PC-3 (cell line): ENCODE measurements at regions not wholly inside any gene's neighbourhood (a gene's known extent, or its start where the extent isn't known, plus 50 kb on each side); places are given as distances from the start of the nearest gene placed in this dataset.

Experiments used
- ATAC-seq: fragments of 200-7000 bp; cut with Tn5 transposase; 2 replicates; pipeline ENCODE4 v1.9.1; 2020; ENCODE audit warnings: mild to moderate bottlenecking, moderate library complexity
- BruUV-seq: library from RNA; stranded (reverse); fragments of 400-500 nt; replicated peaks from 2 replicates; lab custom pipeline; 2021; lab: Mats Ljungman, UMichigan
- CTCF ChIA-PET: fragments of 300-600 bp; sonication (Branson Sonifier 250); formaldehyde crosslinking; loops from one replicate; lab custom pipeline; 2022; ENCODE audit warnings: antibody characterized with exemption; lab: Charles Lee
- POLR2A ChIA-PET: fragments of 300-600 bp; sonication (Branson Sonifier 250); formaldehyde crosslinking; loops from one replicate; lab custom pipeline; 2022; ENCODE audit warnings: antibody characterized with exemption; ENCODE audit not compliant: unreplicated experiment; lab: Charles Lee
- DNase-seq: peaks from one replicate; pipeline ENCODE4 v3.0.0-alpha.2; 2015
- H2AFZ ChIP-seq: fragments of 300-600 bp; sonication (generic); 2 replicates; pipeline ENCODE4 v1.6.0; 2016; ENCODE audit warnings: antibody characterized with exemption, low read length
- H3F3A ChIP-seq: fragments of 300-600 bp; sonication (generic); one replicate; pipeline ENCODE4 v1.6.0; 2017; ENCODE audit warnings: antibody characterized with exemption, low read length, control low read depth, mild to moderate bottlenecking; ENCODE audit not compliant: unreplicated experiment
- H3K27ac ChIP-seq: fragments of 300-600 bp; sonication (generic); 2 replicates; pipeline ENCODE4 v1.5.1; 2016; ENCODE audit warnings: mild to moderate bottlenecking, low read length
- H3K27me3 ChIP-seq: fragments of 300-600 bp; sonication (generic); 2 replicates; pipeline ENCODE4 v1.6.1; 2016; ENCODE audit warnings: low read length, mixed read lengths
- H3K36me3 ChIP-seq: fragments of 300-600 bp; sonication (generic); 2 replicates; pipeline ENCODE4 v1.6.1; 2016; ENCODE audit warnings: low read depth, mixed run types, low read length, mixed read lengths
- H3K4me1 ChIP-seq: fragments of 300-600 bp; sonication (generic); 2 replicates; pipeline ENCODE4 v1.5.1; 2016; ENCODE audit warnings: low read length; ENCODE audit not compliant: insufficient read depth
- H3K4me2 ChIP-seq: fragments of 300-600 bp; sonication (generic); 2 replicates; pipeline ENCODE4 v1.6.0; 2016; ENCODE audit warnings: low read length
- H3K4me3 ChIP-seq: fragments of 300-600 bp; sonication (generic); 2 replicates; pipeline ENCODE4 v1.5.1; 2016; ENCODE audit warnings: mild to moderate bottlenecking, low read length, mixed read lengths
- H3K79me2 ChIP-seq: fragments of 300-600 bp; sonication (generic); 2 replicates; pipeline ENCODE4 v1.6.1; 2017; ENCODE audit warnings: low read length, mixed read lengths
- H3K9ac ChIP-seq: fragments of 300-600 bp; sonication (generic); 2 replicates; pipeline ENCODE4 v1.6.0; 2016; ENCODE audit warnings: mild to moderate bottlenecking, low read length
- H3K9me2 ChIP-seq: fragments of 300-600 bp; sonication (generic); replicated peaks from 2 replicates; pipeline ENCODE4 v1.6.1; 2016; ENCODE audit warnings: mixed run types, low read length, mixed read lengths
- H3K9me3 ChIP-seq: fragments of 300-600 bp; sonication (generic); 2 replicates; pipeline ENCODE4 v1.6.1; 2016; ENCODE audit warnings: low read length, mixed read lengths
- H4K20me1 ChIP-seq: fragments of 300-600 bp; sonication (generic); 2 replicates; pipeline ENCODE4 v1.6.1; 2016; ENCODE audit warnings: low read length, mixed read lengths
- CTCF ChIP-seq: fragments of 300-600 bp; sonication (generic); conservative IDR thresholded peaks from 2 replicates; pipeline ENCODE4 v1.5.1; 2017; ENCODE audit warnings: antibody characterized with exemption, low read depth, mild to moderate bottlenecking, low read length
- EZH2 ChIP-seq: fragments of 300-600 bp; sonication (generic); IDR thresholded peaks from one replicate; pipeline ENCODE4 v1.6.1; 2017; ENCODE audit warnings: antibody characterized with exemption, mild to moderate bottlenecking, low read length; ENCODE audit not compliant: unreplicated experiment
- EZH2phosphoT487 ChIP-seq: fragments of 300-600 bp; sonication (generic); IDR thresholded peaks from 2 replicates; pipeline ENCODE4 v1.6.1; 2018; ENCODE audit warnings: mild to moderate bottlenecking, antibody characterized with exemption, low read length, borderline replicate concordance
- intact Hi-C: fragments of 100-400 bp; cut with micrococcal nuclease; formaldehyde crosslinking; loops from 2 replicates; pipeline ENCODE4 v1.9.0; 2023

- no peak overlapping the region for H2AFZ ChIP-seq
- no peaks in the 10 kb centered on the region for H4K20me1 ChIP-seq
- no peak overlapping the region for H3K4me3 ChIP-seq
- no peak overlapping the region for H3K27ac ChIP-seq
- H3K4me2 ChIP-seq = peak overlapping the region; percentile 22; the same call in 1 of the 2 replicates
- TF ChIP-seq CTCF (no peak), EZH2phosphoT487 (no peak), EZH2 (no peak)
- H3K9me2 ChIP-seq = no peaks in the 10 kb centered on the region
- H3K79me2 ChIP-seq = no peaks in the 10 kb centered on the region
- intact Hi-C loops = no loop called here
- H3K27me3 ChIP-seq = no peaks in the 10 kb centered on the region
- H3F3A ChIP-seq = no peaks in the 10 kb centered on the region
- no peaks in the 10 kb centered on the region for H3K9me3 ChIP-seq
- peak; percentile 59 for DNase-seq
- ChIA-PET POLR2A (no interaction called here), CTCF (no interaction called here)
- BruUV-seq = no TSS peak
- H3K4me1 ChIP-seq = peaks cover 13% of the 10 kb centered on the region
- H3K9ac ChIP-seq = no peak overlapping the region
- H3K36me3 ChIP-seq = no peaks in the 10 kb centered on the region
- ATAC-seq = peak; percentile 95
Observed at GRCh38 chr13:34776390-34776981, 165.6 kb upstream of the NBEA start.

GRCh38 chr13:34777089-34777913 lies 164.8 kb upstream of the NBEA start:
- no peak for TF ChIP-seq CTCF
- no peak for TF ChIP-seq EZH2phosphoT487
- no peak for TF ChIP-seq EZH2
- POLR2A ChIA-PET = no interaction called here
- H3K9me2 ChIP-seq = no peaks in the 10 kb centered on the region
- no peak overlapping the region for H3K4me2 ChIP-seq
- no peaks in the 10 kb centered on the region for H3K9me3 ChIP-seq
- no peaks in the 10 kb centered on the region for H3F3A ChIP-seq
- no TSS peak for BruUV-seq
- H4K20me1 ChIP-seq = no peaks in the 10 kb centered on the region
- no peak overlapping the region for H2AFZ ChIP-seq
- H3K79me2 ChIP-seq = no peaks in the 10 kb centered on the region
- DNase-seq (no peak), ATAC-seq (no peak)
- no peak overlapping the region for H3K9ac ChIP-seq
- peaks cover 13% of the 10 kb centered on the region for H3K4me1 ChIP-seq
- H3K4me3 ChIP-seq = no peak overlapping the region
- intact Hi-C loops = no loop called here
- H3K27me3 ChIP-seq = no peaks in the 10 kb centered on the region
- H3K27ac ChIP-seq = no peak overlapping the region
- CTCF ChIA-PET = no interaction called here
- no peaks in the 10 kb centered on the region for H3K36me3 ChIP-seq

GRCh38 chr13:34777914-34778303 lies 164.2 kb upstream of the NBEA start:
- H3F3A ChIP-seq = no peaks in the 10 kb centered on the region
- H2AFZ ChIP-seq = no peak overlapping the region
- no peaks in the 10 kb centered on the region for H4K20me1 ChIP-seq
- intact Hi-C loops = no loop called here
- H3K4me1 ChIP-seq = peaks cover 13% of the 10 kb centered on the region
- CTCF ChIA-PET = no interaction called here
- H3K36me3 ChIP-seq = no peaks in the 10 kb centered on the region
- no peaks in the 10 kb centered on the region for H3K27me3 ChIP-seq
- DNase-seq = no peak
- H3K9me3 ChIP-seq = no peaks in the 10 kb centered on the region
- no peak for ATAC-seq
- no peaks in the 10 kb centered on the region for H3K9me2 ChIP-seq
- no peak overlapping the region for H3K4me3 ChIP-seq
- POLR2A ChIA-PET = no interaction called here
- H3K27ac ChIP-seq = no peak overlapping the region
- no peak for TF ChIP-seq CTCF
- TF ChIP-seq EZH2 = no peak
- TF ChIP-seq EZH2phosphoT487 = no peak
- no peak overlapping the region for H3K9ac ChIP-seq
- H3K4me2 ChIP-seq = no peak overlapping the region
- no peaks in the 10 kb centered on the region for H3K79me2 ChIP-seq
- BruUV-seq = no TSS peak
